AG10803 (cell line): ENCODE measurements at regions not wholly inside any gene's neighbourhood (a gene's known extent, or its start where the extent isn't known, plus 50 kb on each side); places are given as distances from the start of the nearest gene placed in this dataset.

Experiments used
- DNase-seq: peaks from one replicate; pipeline ENCODE4 v3.0.0; 2010; ENCODE audit warnings: low read depth
- H3K4me3 ChIP-seq: 2 replicates; pipeline ENCODE4 v1.5.1; 2011; ENCODE audit warnings: mild to moderate bottlenecking, low read length, control low read depth
- TF ChIP-seq, protein P1 (sequence below): conservative IDR thresholded peaks from 2 replicates; pipeline ENCODE4 v1.5.1; 2011; ENCODE audit warnings: mild to moderate bottlenecking, low read length, control low read depth, inconsistent platforms

GRCh38 chr12:4177262-4177661, 96.3 kb upstream of the CCND2 start:
- TF ChIP-seq, protein P1, sequence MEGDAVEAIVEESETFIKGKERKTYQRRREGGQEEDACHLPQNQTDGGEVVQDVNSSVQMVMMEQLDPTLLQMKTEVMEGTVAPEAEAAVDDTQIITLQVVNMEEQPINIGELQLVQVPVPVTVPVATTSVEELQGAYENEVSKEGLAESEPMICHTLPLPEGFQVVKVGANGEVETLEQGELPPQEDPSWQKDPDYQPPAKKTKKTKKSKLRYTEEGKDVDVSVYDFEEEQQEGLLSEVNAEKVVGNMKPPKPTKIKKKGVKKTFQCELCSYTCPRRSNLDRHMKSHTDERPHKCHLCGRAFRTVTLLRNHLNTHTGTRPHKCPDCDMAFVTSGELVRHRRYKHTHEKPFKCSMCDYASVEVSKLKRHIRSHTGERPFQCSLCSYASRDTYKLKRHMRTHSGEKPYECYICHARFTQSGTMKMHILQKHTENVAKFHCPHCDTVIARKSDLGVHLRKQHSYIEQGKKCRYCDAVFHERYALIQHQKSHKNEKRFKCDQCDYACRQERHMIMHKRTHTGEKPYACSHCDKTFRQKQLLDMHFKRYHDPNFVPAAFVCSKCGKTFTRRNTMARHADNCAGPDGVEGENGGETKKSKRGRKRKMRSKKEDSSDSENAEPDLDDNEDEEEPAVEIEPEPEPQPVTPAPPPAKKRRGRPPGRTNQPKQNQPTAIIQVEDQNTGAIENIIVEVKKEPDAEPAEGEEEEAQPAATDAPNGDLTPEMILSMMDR = no peak
- DNase-seq = no peak
- H3K4me3 ChIP-seq = no peak overlapping the region

GRCh38 chr12:4176168-4176567, 97.4 kb upstream of the CCND2 start:
- no peak overlapping the region for H3K4me3 ChIP-seq
- DNase-seq = no peak
- TF ChIP-seq, protein P1 = no peak

DNA sequence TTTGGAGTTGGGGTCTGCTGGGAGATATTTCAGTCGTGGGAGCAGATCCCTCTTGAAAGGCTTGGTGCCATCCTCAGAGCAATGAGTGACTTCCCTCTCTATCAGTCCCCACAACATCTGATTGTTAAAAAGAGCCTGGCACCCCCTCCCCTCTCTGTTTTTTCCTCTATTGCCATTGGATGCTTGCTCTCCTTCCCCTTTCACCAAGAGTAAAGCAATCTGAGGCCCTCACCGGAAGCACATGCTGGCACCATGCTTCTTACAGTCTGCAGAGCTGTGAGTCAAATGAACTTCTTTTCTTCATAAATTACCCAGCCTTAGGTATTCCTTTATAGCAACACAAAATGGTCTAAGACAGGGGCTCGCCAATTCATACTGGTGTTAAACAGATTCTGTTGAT, 99.1 kb upstream of the CCND2 start:
- TF ChIP-seq, protein P1 = no peak
- no peak overlapping the region for H3K4me3 ChIP-seq
- no peak for DNase-seq

- no peak overlapping the region for H3K4me3 ChIP-seq
- no peak for DNase-seq
- TF ChIP-seq, protein P1 = no peak
Observed at GRCh38 chr12:4172999-4173398, 100.6 kb upstream of the CCND2 start.

DNA sequence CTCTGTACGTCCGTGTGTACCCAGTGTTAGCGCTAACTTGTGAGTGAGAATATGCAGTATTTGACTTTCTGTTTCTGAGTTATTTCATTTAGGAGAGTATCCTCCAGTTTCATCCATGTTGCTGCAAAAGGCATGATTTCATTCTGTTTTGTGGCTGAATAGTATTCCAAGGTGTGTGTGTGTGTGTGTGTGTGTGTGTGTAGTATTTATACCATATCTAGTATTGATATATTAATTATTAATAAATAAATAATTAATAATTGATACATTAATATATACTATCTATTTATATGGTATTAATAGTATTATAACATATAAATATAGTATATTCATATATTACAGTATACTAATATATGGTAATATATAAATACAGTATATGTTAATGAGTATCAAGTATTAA, 101.8 kb upstream of the CCND2 start:
- H3K4me3 ChIP-seq = no peak overlapping the region
- DNase-seq = no peak
- TF ChIP-seq, protein P1 = no peak

DNA sequence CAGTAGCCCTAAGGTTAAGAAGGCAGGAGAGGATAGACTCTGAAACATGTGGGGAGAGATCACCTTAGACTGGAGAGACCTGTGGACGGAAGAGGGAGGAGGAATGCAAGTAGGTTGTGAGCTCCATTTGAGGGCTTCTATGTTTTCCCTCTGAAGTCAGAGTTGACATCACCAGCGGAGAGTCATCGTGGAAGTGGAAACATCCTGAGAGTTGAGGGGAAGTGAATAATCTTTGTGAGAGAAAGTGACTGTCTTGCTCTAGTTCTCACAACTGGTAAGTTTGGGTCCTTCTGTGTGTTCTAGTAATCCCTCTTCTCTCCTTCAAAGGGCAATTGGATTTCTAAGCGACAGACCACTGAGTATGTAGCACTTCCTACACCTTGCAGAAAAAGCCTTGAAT, 103.6 kb upstream of the CCND2 start:
- TF ChIP-seq, protein P1 = no peak
- DNase-seq = no peak
- H3K4me3 ChIP-seq = no peak overlapping the region

- DNase-seq = no peak
- TF ChIP-seq, protein P1 = no peak
- no peak overlapping the region for H3K4me3 ChIP-seq
Observed at GRCh38 chr12:4169531-4169930, 104.0 kb upstream of the CCND2 start.
